ENCODE measurements at regions not wholly inside any gene's neighbourhood (a gene's known extent, or its start where the extent isn't known, plus 50 kb on each side); places are given as distances from the start of the nearest gene placed in this dataset.

DNA sequence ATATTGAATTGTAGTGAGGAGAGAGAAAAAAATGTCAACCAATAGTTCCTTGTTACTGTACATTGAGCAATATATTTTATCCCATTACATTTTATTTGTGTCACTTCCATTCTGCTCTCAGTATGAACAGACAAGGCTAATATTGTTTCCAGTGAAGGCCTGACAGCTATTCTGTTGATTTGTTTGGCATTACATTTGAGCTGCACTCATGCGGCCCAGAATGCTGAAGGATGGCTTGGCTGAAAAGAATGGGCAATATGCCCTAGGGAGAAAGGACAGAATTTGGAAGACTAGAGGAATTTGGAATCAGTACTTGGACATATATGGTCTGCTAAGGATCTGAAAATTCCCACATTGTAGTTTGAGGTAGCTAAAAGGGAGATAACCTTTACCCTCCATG is 1294.4 kb downstream of the CDH8 start:
- H3K36me3 Mint-ChIP-seq (ENCODE audit: low read depth) = no peaks in the 10 kb centered on the region
- H3K27me3 Mint-ChIP-seq (ENCODE audit: low read depth) = no peaks in the 10 kb centered on the region
- H3K27ac Mint-ChIP-seq = no peak overlapping the region
- TF ChIP-seq CTCF (IDR thresholded peaks at IDR 0.05; ENCODE audit: unreplicated experiment in 3 of 3) = no peak
- H3K4me3 Mint-ChIP-seq = no peak overlapping the region
- H3K4me1 Mint-ChIP-seq = peaks cover 13% of the 10 kb centered on the region
- H3K9me3 Mint-ChIP-seq = no peaks in the 10 kb centered on the region

DNA sequence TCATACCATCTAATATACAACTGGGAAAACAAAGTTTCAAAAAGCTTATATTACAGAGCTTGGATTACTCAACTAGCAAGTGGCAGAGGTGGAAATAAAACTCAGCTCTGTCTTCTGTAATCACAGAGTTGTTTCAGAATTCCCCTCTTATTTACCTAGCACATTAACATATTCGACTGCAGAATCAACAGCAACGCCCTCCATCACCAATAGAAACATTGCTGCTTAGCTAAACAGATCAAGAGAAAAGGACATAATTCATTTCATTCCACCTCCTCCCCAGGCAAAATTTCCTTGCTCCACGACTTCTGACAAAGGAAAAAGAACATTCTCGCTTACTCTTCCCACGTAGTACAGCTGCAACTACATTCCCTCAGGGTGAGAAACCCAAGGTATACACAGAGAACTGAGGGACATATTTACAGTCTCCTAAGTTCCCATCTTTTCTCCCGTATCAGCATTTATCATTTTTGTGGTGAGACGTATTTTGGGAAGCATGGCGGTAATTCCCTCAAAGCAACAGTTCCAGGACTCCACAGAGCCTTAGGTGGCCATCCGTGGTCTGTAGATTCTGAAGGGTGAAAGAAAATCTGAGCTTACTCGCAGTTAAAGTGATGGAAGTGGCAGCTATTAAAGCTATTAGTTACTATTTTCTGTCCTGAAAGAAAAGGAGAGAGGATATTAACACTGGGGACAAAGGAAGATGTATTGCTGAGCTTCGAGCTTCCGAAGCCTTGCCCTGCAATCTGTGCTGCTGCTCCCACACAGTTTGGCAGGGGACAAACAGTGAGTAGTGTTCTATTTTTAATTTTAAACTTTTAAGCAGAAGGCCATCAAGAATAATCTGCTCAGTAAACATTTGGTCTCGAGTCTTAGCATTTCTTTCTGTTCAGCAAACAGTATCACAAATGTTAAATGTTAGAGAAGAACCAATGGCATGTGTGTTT is 1296.2 kb downstream of the CDH8 start:
- Mint-ChIP-seq H3K36me3 (ENCODE audit: low read depth) (no peaks in the 10 kb centered on the region), H3K4me1 (peaks cover 13% of the 10 kb centered on the region), H3K27ac (peak overlapping the region in 1 of 3 experiments; percentile 5), H3K9me3 (no peaks in the 10 kb centered on the region), H3K4me3 (peak overlapping the region in 1 of 3 experiments; percentile 1), H3K27me3 (ENCODE audit: low read depth) (no peaks in the 10 kb centered on the region)
- TF ChIP-seq CTCF (IDR thresholded peaks at IDR 0.05; ENCODE audit: unreplicated experiment in 3 of 3) = no peak

DNA sequence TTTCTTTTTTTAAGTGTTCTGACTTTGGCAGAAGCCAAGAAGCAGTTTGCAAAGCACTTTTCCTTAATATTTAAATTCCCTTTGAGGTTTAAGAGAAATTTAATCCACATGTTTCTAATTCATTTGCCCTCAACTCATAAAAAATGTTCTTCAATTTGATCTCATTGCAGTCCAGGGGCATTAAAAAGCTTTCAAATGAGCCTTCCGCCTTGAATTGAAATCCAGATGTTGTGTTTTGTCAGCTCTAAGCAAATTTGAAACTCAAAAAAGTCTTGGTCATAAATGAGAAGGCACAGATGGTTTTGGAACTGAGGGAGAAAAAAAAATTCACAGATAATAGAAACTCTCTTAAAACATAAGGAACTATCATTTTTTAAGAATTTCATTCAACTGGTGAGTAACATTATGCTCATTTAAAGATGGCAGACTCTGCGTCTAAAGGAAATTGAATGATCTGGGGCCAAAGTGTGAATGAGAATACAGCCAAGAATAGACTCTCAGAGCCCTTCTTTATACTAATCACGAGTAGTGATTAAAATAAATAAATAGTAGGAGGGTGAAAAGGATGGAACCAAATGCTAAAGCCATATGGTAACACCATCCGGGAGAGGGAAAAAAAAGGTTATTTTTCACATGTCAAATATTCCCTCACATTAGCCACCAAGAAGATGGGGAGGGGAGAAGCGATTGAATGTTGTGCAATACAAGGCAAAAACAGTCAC is 1304.7 kb downstream of the CDH8 start:
- Mint-ChIP-seq H3K4me3 (no peak overlapping the region), H3K36me3 (ENCODE audit: low read depth) (no peaks in the 10 kb centered on the region), H3K27me3 (ENCODE audit: low read depth) (no peaks in the 10 kb centered on the region), H3K27ac (peak overlapping the region in 1 of 3 experiments; percentile 31), H3K9me3 (no peaks in the 10 kb centered on the region), H3K4me1 (peaks cover 4% of the 10 kb centered on the region)
- TF ChIP-seq CTCF (IDR thresholded peaks at IDR 0.05; ENCODE audit: unreplicated experiment in 3 of 3) = no peak

DNA sequence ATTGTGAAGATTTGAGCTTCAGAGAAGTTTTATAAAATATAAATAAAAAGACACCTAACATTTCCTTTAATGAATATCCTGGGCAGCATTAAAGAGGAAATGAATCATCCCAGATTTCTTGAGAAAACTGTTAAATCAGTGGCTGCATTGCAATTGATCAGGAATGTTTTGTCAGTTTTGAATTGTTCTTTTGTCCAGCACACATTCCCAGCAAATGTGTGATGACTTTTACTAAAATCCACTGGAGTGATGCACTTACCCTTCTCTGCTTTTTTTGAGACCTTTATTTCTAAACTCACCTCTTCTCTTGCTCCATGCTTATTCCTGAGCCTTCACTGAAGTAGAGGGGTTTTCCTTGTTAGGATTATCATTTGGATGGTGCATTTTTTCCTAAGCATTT is 1307.2 kb downstream of the CDH8 start:
- no peaks in the 10 kb centered on the region for H3K27me3 Mint-ChIP-seq (ENCODE audit: low read depth)
- TF ChIP-seq CTCF (IDR thresholded peaks at IDR 0.05; ENCODE audit: unreplicated experiment in 3 of 3) = no peak
- H3K9me3 Mint-ChIP-seq = no peaks in the 10 kb centered on the region
- no peak overlapping the region for H3K27ac Mint-ChIP-seq
- H3K4me1 Mint-ChIP-seq = peaks cover 4% of the 10 kb centered on the region
- no peaks in the 10 kb centered on the region for H3K36me3 Mint-ChIP-seq (ENCODE audit: low read depth)
- H3K4me3 Mint-ChIP-seq = no peak overlapping the region

GRCh38 chr16:60727851-60728250 is 1308.4 kb downstream of the CDH8 start:
- no peak for TF ChIP-seq CTCF (IDR thresholded peaks at IDR 0.05; ENCODE audit: unreplicated experiment in 3 of 3)
- H3K27ac Mint-ChIP-seq = no peak overlapping the region
- peaks cover 4% of the 10 kb centered on the region for H3K4me1 Mint-ChIP-seq
- H3K27me3 Mint-ChIP-seq (ENCODE audit: low read depth) = no peaks in the 10 kb centered on the region
- no peaks in the 10 kb centered on the region for H3K36me3 Mint-ChIP-seq (ENCODE audit: low read depth)
- H3K4me3 Mint-ChIP-seq = no peak overlapping the region
- no peaks in the 10 kb centered on the region for H3K9me3 Mint-ChIP-seq

Data from nephron (organoid).